ENCODE measurements at regions not wholly inside any gene's neighbourhood (a gene's known extent, or its start where the extent isn't known, plus 50 kb on each side); places are given as distances from the start of the nearest gene placed in this dataset.

DNA sequence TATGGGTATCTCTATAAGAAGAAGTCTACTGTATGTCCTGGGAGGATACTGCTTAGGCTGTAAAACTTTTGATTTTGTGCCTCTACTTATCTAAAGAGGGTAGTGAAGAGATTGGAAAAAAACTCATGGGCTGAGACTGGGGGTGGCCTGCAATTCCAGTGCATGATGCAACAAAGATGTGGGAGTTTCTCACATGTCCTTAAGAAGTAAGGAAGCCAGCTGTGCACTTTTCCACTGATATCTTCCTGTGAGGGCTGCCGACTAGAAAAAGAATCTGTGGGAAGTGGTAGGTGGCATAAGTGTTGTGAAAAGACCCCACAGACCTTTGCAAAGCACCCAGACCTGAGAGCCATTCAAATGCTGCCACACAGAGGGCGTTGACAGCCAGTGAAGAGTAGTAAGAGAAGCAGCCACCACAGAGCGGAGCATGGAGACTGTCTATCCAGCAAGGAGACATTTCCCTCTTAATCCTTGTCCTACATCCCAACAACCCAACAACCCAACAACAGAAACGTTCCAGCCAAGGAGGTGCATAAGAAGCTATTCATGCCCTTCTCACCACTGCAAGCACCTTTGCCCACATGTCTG is 65.1 kb downstream of the PFDN4 start:
- peaks cover 77% of the 10 kb centered on the region for H3K4me1 Mint-ChIP-seq (ENCODE audit: low read depth, unreplicated experiment)
- H3K27ac Mint-ChIP-seq (ENCODE audit: unreplicated experiment), result no peak overlapping the region
- no peaks in the 10 kb centered on the region for H3K9me3 Mint-ChIP-seq (ENCODE audit: low read depth, unreplicated experiment)
- no peaks in the 10 kb centered on the region for H3K27me3 Mint-ChIP-seq (ENCODE audit: unreplicated experiment)
- no TSS peak for BruUV-seq (replicated peaks)
- intact Hi-C loops (cut with micrococcal nuclease; ENCODE audit: unreplicated experiment), result no loop called here
- TF ChIP-seq, protein P1, sequence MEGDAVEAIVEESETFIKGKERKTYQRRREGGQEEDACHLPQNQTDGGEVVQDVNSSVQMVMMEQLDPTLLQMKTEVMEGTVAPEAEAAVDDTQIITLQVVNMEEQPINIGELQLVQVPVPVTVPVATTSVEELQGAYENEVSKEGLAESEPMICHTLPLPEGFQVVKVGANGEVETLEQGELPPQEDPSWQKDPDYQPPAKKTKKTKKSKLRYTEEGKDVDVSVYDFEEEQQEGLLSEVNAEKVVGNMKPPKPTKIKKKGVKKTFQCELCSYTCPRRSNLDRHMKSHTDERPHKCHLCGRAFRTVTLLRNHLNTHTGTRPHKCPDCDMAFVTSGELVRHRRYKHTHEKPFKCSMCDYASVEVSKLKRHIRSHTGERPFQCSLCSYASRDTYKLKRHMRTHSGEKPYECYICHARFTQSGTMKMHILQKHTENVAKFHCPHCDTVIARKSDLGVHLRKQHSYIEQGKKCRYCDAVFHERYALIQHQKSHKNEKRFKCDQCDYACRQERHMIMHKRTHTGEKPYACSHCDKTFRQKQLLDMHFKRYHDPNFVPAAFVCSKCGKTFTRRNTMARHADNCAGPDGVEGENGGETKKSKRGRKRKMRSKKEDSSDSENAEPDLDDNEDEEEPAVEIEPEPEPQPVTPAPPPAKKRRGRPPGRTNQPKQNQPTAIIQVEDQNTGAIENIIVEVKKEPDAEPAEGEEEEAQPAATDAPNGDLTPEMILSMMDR (IDR thresholded peaks at IDR 0.05; ENCODE audit: unreplicated experiment), result no peak
- peaks cover 12% of the 10 kb centered on the region for H3K36me3 Mint-ChIP-seq (ENCODE audit: insufficient read depth, unreplicated experiment)
- no peak for DNase-seq
- no peak overlapping the region for H3K4me3 Mint-ChIP-seq (ENCODE audit: low read depth, unreplicated experiment)
- CTCF ChIA-PET, result no interaction called here

DNA sequence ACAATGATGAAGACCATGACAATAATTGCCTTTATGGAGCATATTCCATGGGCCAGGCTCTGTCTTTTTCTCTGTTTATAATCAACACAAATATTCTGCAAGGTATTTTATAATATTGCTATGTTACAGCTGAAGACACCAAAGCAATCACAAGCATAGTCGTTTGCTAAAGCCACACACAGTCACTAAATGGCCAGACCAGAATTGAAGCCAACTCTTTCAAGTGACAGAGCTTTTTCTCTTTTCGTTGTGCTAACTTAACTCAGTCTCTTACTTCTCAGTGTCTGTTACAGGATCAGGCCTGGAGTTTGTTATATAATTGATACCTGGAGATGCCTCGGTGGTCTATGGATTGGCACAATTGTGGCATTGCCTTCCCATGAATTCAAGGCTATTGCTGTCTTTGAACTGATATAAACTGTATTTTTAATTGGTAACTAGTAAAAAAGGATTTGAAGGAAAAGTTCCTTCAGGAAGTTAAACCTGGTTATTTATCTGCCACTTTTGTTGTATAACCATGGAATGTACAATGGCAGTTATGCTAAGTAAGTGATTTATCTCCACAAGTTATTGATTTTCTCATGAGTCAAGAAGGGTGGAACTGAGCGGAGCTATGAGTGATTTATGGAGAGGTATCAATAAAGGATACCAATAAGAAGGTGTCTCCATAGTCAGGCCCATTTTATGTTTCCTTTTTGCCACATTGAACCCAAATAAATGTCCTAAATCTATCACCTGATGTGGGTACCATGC is 67.6 kb downstream of the PFDN4 start:
- Mint-ChIP-seq H3K4me3 (ENCODE audit: low read depth, unreplicated experiment) (peak overlapping the region; percentile 42), H3K9me3 (ENCODE audit: low read depth, unreplicated experiment) (no peaks in the 10 kb centered on the region), H3K27ac (ENCODE audit: unreplicated experiment) (peak overlapping the region; percentile 79), H3K36me3 (ENCODE audit: insufficient read depth, unreplicated experiment) (peaks cover 9% of the 10 kb centered on the region), H3K27me3 (ENCODE audit: unreplicated experiment) (no peaks in the 10 kb centered on the region), H3K4me1 (ENCODE audit: low read depth, unreplicated experiment) (peaks cover 56% of the 10 kb centered on the region)
- TF ChIP-seq, protein P1 (IDR thresholded peaks at IDR 0.05; ENCODE audit: unreplicated experiment), result no peak
- CTCF ChIA-PET, result interaction anchor here (0.6 to 2.9 kb wide), 5 partner anchors 8 to 367 kb away, joined by 3 to 18 read pairs (median 7); no protein-coding TSS in a partner anchor
- intact Hi-C loops (cut with micrococcal nuclease; ENCODE audit: unreplicated experiment), result loop anchor here (1.0 kb wide), 2 partner anchors 8 to 55 kb away; no protein-coding TSS in a partner anchor
- DNase-seq, result no peak
- BruUV-seq (replicated peaks), result no TSS peak

DNA sequence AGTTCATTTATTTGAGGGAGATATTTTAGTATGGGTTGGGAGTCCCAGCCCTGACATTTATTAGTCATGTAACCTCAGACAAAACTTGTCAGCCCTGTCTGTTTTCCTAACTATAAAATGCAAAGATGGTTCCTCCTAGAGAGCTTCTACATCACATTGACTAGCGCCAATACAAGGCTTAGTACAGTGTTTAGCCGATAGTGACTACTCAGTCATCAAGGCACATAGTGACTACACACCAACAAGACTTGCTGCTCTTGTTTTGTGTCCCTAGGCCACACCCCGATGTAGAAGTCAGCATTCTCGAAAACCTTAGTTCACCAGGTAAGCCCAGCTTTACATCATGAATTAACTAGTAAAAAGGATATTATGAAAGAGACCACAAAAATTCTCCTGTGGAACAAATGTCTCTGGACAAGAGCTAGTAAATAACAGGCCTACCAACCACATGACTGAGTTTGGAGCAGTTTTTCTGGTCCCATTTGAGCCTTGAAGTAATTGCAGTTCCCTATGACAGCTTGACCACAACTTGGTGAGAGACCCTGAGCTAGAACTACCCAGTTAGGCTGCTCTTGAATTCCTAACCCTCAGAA is 68.8 kb downstream of the PFDN4 start:
- peak overlapping the region; percentile 79 for H3K27ac Mint-ChIP-seq (ENCODE audit: unreplicated experiment)
- peak; percentile 55 for DNase-seq
- no peaks in the 10 kb centered on the region for H3K27me3 Mint-ChIP-seq (ENCODE audit: unreplicated experiment)
- no peaks in the 10 kb centered on the region for H3K9me3 Mint-ChIP-seq (ENCODE audit: low read depth, unreplicated experiment)
- TF ChIP-seq, protein P1 (IDR thresholded peaks at IDR 0.05; ENCODE audit: unreplicated experiment), result no peak
- intact Hi-C loops (cut with micrococcal nuclease; ENCODE audit: unreplicated experiment), result no loop called here
- no TSS peak for BruUV-seq (replicated peaks)
- peak overlapping the region; percentile 42 for H3K4me3 Mint-ChIP-seq (ENCODE audit: low read depth, unreplicated experiment)
- H3K4me1 Mint-ChIP-seq (ENCODE audit: low read depth, unreplicated experiment), result peaks cover 51% of the 10 kb centered on the region
- H3K36me3 Mint-ChIP-seq (ENCODE audit: insufficient read depth, unreplicated experiment), result peaks cover 9% of the 10 kb centered on the region
- CTCF ChIA-PET, result interaction anchor here (0.5 to 2.9 kb wide), 7 partner anchors 10 to 71 kb away, joined by 3 to 18 read pairs (median 4); no protein-coding TSS in a partner anchor

DNA sequence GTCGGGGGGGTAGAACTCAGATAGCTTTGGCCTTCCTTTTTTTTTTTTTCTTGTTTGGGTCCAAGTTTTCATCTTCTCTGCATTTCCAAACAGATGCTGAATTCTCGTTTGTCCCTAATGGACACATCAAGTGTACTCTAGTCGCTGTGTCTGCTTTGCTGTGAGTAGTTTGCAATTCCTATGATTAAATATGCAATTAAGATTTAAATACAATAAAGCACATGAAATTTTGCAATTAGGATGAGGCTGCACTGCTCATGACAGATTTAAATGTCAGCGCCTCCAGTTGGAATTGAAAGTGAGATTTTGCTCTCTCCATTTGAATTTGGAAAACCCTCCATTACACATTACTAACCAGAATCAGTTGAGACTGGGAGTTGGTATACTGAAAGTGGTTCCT is 70.4 kb downstream of the PFDN4 start:
- TF ChIP-seq, protein P1 (IDR thresholded peaks at IDR 0.05; ENCODE audit: unreplicated experiment), result no peak
- CTCF ChIA-PET, result interaction anchor here (1.1 to 2.9 kb wide), 2 partner anchors 11 to 37 kb away, joined by 12 to 18 read pairs; no protein-coding TSS in a partner anchor
- H3K4me1 Mint-ChIP-seq (ENCODE audit: low read depth, unreplicated experiment), result peaks cover 38% of the 10 kb centered on the region
- BruUV-seq (replicated peaks), result no TSS peak
- H3K4me3 Mint-ChIP-seq (ENCODE audit: low read depth, unreplicated experiment), result no peak overlapping the region
- peaks cover 9% of the 10 kb centered on the region for H3K36me3 Mint-ChIP-seq (ENCODE audit: insufficient read depth, unreplicated experiment)
- intact Hi-C loops (cut with micrococcal nuclease; ENCODE audit: unreplicated experiment), result no loop called here
- H3K9me3 Mint-ChIP-seq (ENCODE audit: low read depth, unreplicated experiment), result no peaks in the 10 kb centered on the region
- H3K27me3 Mint-ChIP-seq (ENCODE audit: unreplicated experiment), result no peaks in the 10 kb centered on the region
- no peak for DNase-seq
- H3K27ac Mint-ChIP-seq (ENCODE audit: unreplicated experiment), result no peak overlapping the region
